Nephron (organoid): ENCODE measurements at regions not wholly inside any gene's neighbourhood (a gene's known extent, or its start where the extent isn't known, plus 50 kb on each side); places are given as distances from the start of the nearest gene placed in this dataset.

Experiments
- H3K27ac Mint-ChIP-seq, 3 experiments: 2 replicates each; pipeline ENCODE4 v1.8.0; 2020; ENCODE audit warnings: mixed read lengths in 3 of 3, mild to moderate bottlenecking in 2 of 3, moderate library complexity in 1 of 3
- H3K27me3 Mint-ChIP-seq: 2 replicates; pipeline ENCODE4 v1.8.0; 2021; ENCODE audit warnings: low read depth, mild to moderate bottlenecking, moderate library complexity, mixed read lengths
- H3K36me3 Mint-ChIP-seq: 2 replicates; pipeline ENCODE4 v1.8.0; 2020; ENCODE audit warnings: low read depth, mixed read lengths
- H3K4me1 Mint-ChIP-seq: 2 replicates; pipeline ENCODE4 v1.8.0; 2020; ENCODE audit warnings: mixed read lengths
- H3K4me3 Mint-ChIP-seq, 3 experiments: 2 replicates each; pipeline ENCODE4 v1.8.0; 2020; ENCODE audit warnings: mild to moderate bottlenecking in 3 of 3, mixed read lengths in 3 of 3, moderate library complexity in 2 of 3
- H3K9me3 Mint-ChIP-seq: 2 replicates; pipeline ENCODE4 v1.8.0; 2020; ENCODE audit warnings: mixed read lengths
- TF ChIP-seq, protein P1 (sequence below), 3 experiments: fragments of 200-600 bp; sonication (generic); IDR thresholded peaks; one replicate each; pipeline ENCODE4 v1.5.0; 2021; ENCODE audit warnings: antibody characterized with exemption in 3 of 3; ENCODE audit not compliant: unreplicated experiment in 3 of 3

DNA sequence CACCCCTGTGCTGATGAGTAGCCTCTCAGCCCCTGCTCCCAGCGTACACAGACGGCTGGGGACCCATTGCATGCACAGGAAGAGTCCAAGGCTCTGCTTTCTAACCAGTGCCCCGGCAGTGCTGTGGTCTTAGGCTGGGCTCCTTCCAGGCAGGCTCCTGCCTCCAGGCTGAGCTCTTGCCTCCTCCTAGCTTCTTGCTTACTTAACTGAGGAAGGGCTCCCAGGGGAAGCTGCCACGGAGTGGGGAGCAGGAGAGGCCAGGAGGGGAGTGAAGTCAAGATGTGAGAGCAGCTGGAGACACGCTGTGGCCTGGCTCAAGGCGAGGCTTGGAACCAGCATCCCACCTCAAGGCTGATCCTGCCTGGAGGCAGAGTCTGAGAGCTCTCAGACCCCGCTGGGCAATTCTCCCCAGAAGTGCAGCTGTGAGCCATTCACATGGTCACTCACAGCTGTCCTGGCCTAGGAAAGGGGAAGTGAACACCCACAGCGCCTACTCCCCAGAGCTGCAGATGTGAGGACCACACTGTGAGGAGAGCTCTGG, 141.0 kb downstream of the TBXT start:
- no peaks in the 10 kb centered on the region for H3K36me3 Mint-ChIP-seq
- H3K27me3 Mint-ChIP-seq: peaks cover 15% of the 10 kb centered on the region
- no peaks in the 10 kb centered on the region for H3K4me1 Mint-ChIP-seq
- H3K27ac Mint-ChIP-seq: no peak overlapping the region
- H3K4me3 Mint-ChIP-seq: no peak overlapping the region
- H3K9me3 Mint-ChIP-seq: peaks cover 2% of the 10 kb centered on the region
- TF ChIP-seq, protein P1, sequence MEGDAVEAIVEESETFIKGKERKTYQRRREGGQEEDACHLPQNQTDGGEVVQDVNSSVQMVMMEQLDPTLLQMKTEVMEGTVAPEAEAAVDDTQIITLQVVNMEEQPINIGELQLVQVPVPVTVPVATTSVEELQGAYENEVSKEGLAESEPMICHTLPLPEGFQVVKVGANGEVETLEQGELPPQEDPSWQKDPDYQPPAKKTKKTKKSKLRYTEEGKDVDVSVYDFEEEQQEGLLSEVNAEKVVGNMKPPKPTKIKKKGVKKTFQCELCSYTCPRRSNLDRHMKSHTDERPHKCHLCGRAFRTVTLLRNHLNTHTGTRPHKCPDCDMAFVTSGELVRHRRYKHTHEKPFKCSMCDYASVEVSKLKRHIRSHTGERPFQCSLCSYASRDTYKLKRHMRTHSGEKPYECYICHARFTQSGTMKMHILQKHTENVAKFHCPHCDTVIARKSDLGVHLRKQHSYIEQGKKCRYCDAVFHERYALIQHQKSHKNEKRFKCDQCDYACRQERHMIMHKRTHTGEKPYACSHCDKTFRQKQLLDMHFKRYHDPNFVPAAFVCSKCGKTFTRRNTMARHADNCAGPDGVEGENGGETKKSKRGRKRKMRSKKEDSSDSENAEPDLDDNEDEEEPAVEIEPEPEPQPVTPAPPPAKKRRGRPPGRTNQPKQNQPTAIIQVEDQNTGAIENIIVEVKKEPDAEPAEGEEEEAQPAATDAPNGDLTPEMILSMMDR (IDR thresholded peaks at IDR 0.05; ENCODE audit: unreplicated experiment in 3 of 3): no peak

DNA sequence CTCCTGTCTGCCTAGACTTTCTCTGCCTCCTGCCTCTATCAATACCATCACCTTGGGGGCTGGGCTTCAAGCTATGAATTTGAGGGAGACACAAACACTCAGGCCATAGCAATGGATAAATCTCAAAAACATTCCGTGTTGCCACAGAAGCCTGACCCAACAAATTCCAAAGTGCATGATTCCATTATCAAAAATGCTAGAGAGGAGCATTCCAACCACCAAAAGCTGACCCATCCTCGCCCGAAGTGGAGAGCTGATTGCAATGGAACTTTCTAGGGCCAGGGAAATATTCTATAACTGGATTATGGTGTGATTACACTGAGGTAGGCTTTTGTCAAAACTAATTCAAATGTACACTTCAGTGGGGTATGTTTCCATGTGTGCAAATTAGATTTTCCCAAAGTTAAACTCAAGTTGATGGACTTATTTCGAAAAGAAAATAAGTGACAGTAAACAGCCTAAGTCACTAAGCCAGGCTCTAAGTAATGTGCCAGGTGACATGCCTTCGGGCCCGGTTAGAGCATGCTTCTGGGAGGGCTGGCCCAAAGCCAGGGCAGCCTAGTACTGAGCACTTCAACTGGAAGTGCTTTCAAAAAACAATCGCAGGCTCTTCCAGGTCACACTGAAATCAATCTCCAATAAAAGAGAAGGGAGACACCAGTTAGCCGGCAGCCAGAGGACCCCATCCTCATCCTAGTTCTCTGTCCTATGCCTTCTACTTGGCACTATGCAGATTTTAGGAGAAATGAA, 142.3 kb downstream of the TBXT start:
- Mint-ChIP-seq H3K27ac (no peak overlapping the region), H3K4me1 (no peaks in the 10 kb centered on the region), H3K9me3 (peaks cover 5% of the 10 kb centered on the region), H3K36me3 (no peaks in the 10 kb centered on the region), H3K27me3 (peaks cover 15% of the 10 kb centered on the region), H3K4me3 (no peak overlapping the region)
- TF ChIP-seq, protein P1 (IDR thresholded peaks at IDR 0.05; ENCODE audit: unreplicated experiment in 3 of 3): no peak

DNA sequence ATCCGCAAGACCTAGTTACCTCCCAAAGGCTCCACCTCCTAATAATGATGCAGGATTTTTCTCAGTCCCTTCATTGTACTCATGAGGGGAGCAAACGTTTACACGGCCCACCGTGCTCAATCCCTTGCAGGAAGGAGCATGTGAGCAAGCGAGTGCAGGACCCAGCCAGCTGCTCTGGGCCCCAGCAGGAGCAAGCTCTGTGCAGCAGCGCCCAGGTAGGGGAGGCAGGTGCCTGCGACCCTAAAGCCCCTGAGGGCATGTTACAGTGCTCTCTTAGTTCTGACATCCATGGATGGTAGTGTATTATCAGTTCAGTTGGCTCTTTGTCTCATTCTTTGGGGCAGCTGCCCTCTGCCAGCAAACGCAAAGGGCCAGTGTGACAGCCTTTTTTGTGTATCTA, 143.4 kb downstream of the TBXT start:
- H3K27ac Mint-ChIP-seq: no peak overlapping the region
- H3K27me3 Mint-ChIP-seq: peaks cover 11% of the 10 kb centered on the region
- no peaks in the 10 kb centered on the region for H3K4me1 Mint-ChIP-seq
- TF ChIP-seq, protein P1 (IDR thresholded peaks at IDR 0.05; ENCODE audit: unreplicated experiment in 3 of 3): no peak
- no peak overlapping the region for H3K4me3 Mint-ChIP-seq
- H3K36me3 Mint-ChIP-seq: no peaks in the 10 kb centered on the region
- peaks cover 7% of the 10 kb centered on the region for H3K9me3 Mint-ChIP-seq

DNA sequence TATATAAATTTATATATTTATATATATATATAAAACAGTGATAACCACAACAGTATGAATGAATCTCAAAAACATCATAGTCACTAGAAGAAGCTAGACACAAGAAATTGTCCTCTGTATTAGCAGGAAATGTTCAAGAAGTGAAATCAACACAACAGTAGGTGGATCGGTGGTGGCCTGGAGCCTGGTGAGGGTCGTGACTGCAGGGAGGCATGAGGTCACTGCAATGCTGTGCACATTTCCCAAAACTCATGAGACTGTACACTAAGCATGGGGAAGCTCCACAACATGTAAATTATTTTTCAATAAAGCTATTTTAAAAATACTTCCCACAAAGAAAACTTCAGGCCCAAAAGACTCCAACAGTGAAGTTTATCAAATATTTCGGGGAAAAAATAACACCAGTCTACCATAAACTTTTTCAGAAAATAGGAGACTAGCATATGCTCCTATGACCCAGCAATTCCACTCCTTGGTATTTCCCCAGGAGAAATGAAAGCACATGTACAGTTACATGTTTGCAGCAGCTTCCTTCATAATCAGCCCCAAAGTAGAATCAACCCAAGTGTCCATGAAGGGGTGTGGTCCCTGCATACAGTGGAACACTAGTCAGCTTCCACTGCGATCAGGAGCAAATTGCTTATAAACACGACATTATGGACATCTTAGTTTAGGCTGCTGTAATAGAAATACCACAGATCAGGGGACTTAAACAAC, 144.2 kb downstream of the TBXT start:
- no peak overlapping the region for H3K27ac Mint-ChIP-seq
- H3K4me1 Mint-ChIP-seq: no peaks in the 10 kb centered on the region
- peaks cover 10% of the 10 kb centered on the region for H3K27me3 Mint-ChIP-seq
- H3K36me3 Mint-ChIP-seq: no peaks in the 10 kb centered on the region
- peaks cover 13% of the 10 kb centered on the region for H3K9me3 Mint-ChIP-seq
- H3K4me3 Mint-ChIP-seq: no peak overlapping the region
- TF ChIP-seq, protein P1 (IDR thresholded peaks at IDR 0.05; ENCODE audit: unreplicated experiment in 3 of 3): no peak

DNA sequence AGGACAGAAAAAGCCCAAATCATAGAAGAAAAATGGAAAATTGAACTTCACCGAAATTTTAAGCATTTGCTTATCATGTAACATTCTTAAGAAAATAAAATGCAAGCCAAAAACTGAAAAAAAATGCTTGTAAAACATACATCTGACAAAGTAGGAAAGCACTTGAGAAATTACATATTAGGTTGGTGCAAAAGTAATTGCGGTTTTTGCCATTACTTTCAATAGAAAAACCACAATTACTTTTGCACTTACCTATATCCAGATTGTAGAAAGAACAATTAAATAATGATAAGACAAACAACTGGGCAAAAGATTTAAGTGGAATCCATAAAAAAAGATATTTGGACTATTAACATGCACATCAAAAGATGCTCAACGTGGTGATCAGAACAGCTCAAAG, 146.2 kb downstream of the TBXT start:
- H3K27me3 Mint-ChIP-seq: peaks cover 4% of the 10 kb centered on the region
- H3K4me3 Mint-ChIP-seq: no peak overlapping the region
- H3K9me3 Mint-ChIP-seq: peaks cover 25% of the 10 kb centered on the region
- no peak overlapping the region for H3K27ac Mint-ChIP-seq
- TF ChIP-seq, protein P1 (IDR thresholded peaks at IDR 0.05; ENCODE audit: unreplicated experiment in 3 of 3): no peak
- H3K36me3 Mint-ChIP-seq: peaks cover 5% of the 10 kb centered on the region
- H3K4me1 Mint-ChIP-seq: no peaks in the 10 kb centered on the region
